HL-60/S4 treated with phorbol 12-myristate 13-acetate at 8.2 ng/mL for 4 days and 3 days (cell line): ENCODE measurements at regions not wholly inside any gene's neighbourhood (a gene's known extent, or its start where the extent isn't known, plus 50 kb on each side); places are given as distances from the start of the nearest gene placed in this dataset.
"Not testable (repeated sequence)": the region's sequence is repeated elsewhere in the genome, so short reads cannot be mapped to it uniquely, and the experiment has no call there.

Experiments used
- in situ Hi-C: fragments of 300-500 bp; cut with MboI; formaldehyde crosslinking; loops from 2 replicates; pipeline ENCODE4 v1.15.0; 2022; ENCODE audit warnings: low sequenced_read_pairs

DNA sequence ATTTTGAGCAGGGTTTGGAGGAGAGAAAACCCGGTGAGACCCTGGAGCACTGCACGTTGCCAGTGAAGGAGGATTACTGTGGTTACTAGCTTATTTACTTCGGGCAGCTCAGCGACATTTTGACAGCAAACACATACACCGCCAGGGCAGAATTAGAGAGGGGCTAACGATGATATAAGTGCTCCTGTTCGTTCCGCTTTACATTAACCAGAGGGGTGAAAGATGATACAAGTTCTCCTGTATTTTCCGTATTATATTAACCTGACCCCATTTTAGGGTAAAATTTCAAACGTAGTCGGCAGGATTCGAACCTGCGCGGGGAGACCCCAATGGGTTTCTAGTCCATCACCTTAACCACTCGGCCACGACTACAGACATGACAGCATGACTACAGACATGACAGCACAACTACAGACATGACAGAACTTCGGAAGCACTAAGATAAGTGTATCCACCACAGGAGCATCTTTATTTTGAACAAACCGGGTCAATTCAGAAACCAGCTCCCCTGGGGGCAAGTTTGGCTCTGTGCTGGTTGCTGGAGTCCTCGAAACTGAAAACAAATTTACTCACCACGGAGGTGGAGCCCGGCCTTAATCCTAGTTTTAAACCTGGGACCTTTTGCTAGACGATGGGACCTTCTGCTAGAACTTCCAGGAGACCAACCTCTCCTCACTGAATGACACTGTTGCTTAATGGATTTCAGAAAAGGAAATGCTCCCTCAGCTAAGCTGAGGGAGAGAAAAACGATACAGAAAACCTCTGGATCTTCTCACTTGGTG lies 80.4 kb upstream of the ZNF184 start:
- in situ Hi-C loops: no loop called here

DNA sequence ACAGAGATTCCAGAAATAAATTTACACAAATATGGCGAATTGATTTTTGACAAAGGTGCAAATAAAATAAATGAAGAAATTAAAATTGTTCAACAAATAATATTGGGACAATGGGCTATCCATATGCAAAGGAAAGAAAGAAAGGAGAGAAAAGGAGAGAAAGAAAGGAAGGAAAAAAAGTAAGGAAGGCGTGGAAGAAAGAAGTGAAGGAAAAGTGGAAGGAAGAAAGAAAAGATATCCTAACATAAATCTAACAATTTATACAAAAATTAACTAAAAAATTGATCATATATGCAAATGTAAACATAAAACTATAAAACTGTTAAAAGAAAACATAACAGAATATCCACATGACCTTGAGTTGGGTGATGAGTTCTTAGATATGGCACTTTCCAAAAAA lies 78.7 kb upstream of the ZNF184 start:
- in situ Hi-C loops: no loop called here

DNA sequence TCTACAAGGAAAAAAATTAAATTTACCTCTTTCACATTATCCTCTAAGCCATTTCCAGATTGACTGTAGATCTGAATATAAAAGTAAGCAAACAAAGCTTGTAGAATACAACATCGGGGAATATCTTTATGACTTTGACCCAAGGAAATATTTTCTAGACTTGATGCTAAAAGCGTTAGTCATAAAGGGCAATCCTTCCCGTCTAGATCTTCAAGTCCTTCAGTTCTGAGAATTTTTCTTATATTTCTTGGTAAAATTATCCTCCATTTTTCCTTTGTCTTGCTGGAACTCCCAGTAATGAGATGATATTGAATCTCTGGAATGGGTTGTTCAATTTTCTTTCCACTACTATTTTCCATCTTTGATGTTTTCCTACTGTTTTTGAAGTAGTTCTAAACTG lies 77.8 kb upstream of the ZNF184 start:
- in situ Hi-C loops: no loop called here

GRCh38 chr6:27549241-27549598 lies 76.3 kb upstream of the ZNF184 start:
- in situ Hi-C loops: not testable (repeated sequence)

DNA sequence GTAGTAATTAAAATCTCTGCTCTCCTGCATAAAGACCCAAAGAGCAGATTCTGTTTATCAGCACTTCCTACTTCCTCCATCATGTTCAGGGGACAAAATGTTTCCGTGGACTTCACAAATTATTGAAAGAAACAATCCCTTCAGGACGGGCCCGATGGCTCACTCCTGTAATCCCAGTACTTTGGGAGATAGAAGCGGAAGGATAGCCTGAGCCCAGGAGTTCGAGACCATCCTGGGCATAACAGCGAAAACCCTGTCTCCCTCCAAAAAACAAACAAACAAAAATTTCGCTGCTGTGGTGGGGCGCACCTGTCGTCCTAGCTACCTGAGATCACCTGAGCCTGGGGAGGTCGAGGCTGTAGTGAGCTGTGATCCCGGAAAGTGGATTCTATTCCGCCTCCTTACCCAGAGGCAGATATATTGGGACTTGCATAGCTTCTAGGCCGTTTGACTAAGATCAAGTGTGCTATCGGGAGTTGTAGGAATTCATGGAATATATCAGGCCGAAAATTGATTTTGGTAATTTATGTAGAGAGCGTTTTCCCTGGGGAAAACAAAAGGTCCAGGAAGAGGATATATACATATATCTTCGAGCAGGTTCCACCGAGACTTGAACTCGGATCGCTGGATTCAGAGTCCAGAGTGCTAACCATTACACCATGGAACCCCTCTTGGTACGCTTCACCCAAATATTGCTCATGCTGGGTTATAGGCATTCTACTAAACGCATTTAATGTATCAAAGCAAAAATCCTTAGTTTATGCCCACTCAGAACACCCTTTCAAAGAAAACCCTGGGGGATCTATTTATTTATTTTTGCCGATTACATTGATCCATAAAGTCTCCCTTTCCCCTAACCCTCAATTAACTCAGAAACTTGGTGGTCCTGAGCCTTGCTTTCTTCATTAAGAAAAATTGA lies 74.5 kb upstream of the ZNF184 start:
- in situ Hi-C loops: no loop called here

GRCh38 chr6:27546522-27546921 lies 73.6 kb upstream of the ZNF184 start:
- in situ Hi-C loops: no loop called here

GRCh38 chr6:27545271-27546046 lies 72.6 kb upstream of the ZNF184 start:
- in situ Hi-C loops: no loop called here

DNA sequence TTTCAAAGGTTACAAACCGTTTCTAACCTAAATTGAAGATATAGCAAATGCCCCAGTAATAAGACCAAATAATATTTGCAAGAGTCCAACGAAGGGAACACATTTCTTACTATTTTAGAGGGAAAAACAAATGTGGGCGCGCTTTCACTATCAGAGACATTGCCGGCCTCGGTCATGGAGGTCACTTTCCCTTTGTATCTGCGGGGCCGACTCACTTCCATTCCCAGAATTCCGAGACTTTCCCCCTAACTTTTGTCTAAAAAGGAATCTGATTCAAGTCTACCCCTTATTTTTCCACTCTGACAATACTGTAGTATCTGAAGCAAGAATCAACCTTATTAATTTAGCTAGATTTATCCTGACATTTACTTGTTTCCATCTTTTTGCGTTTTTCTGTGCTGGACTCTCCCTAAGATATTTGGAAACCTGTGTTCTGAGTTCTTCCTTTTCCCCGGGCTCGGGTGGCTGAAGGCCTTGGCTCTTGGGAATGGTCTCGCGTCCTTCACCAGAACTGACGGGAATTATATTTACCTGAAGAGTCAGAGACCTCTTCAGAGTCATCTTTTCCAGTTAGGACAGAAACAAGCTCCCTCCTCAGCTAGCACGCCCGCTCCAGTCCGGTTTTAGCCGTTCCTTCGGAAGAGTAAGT lies 71.8 kb upstream of the ZNF184 start:
- in situ Hi-C loops: no loop called here

- in situ Hi-C loops: not testable (repeated sequence)
These were observed 71.2 kb upstream of the ZNF184 start for GRCh38 chr6:27544135-27544534.

GRCh38 chr6:27542485-27542884 lies 69.6 kb upstream of the ZNF184 start:
- in situ Hi-C loops: no loop called here

GRCh38 chr6:27541933-27542297 lies 69.0 kb upstream of the ZNF184 start:
- in situ Hi-C loops: no loop called here

DNA sequence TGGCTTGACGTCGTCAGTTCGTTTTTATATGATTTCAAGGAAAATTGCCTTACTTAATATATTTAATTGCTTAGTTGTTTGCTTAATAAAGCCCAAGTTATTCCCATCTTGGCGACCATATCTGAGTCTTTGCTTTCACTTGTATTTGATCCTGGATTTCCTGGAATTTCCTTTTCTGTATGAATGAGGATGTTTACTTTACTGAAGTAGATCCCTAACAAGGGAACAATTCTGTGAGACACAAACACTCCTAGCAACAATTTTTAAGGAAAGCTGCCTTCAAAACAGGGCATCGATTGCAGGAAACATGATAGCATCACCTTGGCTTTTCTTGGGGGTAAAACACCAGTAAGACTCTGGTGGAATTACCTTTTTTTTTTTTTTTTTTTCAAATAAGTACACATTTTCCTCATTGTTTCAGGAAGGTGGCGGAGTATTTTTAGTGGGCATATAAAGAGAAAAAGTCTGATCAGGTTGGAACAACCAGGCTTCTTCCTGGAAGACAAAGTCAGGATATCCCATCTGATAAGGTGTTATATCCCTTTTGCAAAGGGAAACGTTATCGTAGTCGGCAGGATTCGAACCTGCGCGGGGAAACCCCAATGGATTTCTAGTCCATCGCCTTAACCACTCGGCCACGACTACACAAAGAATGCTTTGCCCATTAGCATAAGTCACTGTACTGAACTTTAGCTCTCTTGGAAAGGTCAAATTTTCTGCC lies 68.5 kb upstream of the ZNF184 start:
- in situ Hi-C loops: no loop called here

GRCh38 chr6:27539551-27539950 lies 66.6 kb upstream of the ZNF184 start:
- in situ Hi-C loops: no loop called here

DNA sequence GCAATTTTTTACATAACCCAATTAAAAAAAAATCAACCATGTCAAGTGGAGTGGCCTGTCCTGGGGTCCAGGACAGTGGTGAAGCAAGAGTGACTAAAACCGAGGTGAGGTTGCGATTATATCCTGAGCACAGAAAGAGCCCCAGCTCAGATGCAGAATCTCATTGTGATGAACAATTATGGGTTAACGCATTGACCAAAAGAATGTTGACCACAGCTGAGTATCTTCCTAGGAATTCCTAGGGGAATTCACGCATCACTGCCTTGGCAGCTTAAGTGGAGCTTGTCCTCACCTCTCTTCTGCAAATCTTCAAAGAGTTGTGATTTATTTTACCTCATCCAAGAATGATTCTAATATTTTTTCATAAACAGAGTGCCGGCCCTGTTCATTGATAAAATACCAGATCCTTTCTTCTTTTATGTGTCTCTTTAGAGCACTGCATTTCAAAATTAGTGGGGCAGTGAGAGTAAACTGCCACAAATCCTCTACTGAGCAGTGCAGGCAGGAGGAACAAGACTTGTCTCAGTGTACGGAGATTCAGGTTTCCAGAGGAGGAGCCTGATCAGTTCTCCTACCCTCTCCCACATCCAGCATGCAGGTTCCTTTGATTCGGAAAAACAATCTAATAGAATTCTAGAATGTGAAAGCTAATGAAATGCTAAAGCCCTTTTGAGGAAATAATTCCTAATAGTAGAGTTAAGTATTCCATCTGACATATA lies 60.1 kb upstream of the ZNF184 start:
- in situ Hi-C loops: no loop called here

GRCh38 chr6:27531772-27532459 lies 59.0 kb upstream of the ZNF184 start:
- in situ Hi-C loops: no loop called here

DNA sequence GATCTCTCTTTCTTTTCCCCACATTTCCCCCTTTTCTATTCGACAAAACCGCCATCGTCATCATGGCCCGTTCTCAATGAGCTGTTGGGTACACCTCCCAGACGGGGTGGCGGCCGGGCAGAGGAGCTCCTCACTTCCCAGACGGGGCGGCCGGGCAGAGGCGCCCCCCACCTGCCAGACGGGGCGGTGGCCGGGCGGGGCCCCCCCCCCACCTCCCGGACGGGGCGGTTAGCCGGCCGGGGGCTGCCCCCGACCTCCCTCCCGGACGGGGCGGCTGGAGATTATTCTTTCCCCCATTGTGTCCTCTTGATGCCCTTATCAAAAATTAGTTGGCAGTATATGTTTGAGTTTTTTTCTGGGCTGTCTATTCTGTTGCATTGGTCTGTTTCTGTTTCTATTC lies 56.9 kb upstream of the ZNF184 start:
- in situ Hi-C loops: not testable (repeated sequence)

- in situ Hi-C loops: no loop called here
These were observed 55.8 kb upstream of the ZNF184 start for GRCh38 chr6:27528714-27529113.
